ENCODE measurements at regions not wholly inside any gene's neighbourhood (a gene's known extent, or its start where the extent isn't known, plus 50 kb on each side); places are given as distances from the start of the nearest gene placed in this dataset.

DNA sequence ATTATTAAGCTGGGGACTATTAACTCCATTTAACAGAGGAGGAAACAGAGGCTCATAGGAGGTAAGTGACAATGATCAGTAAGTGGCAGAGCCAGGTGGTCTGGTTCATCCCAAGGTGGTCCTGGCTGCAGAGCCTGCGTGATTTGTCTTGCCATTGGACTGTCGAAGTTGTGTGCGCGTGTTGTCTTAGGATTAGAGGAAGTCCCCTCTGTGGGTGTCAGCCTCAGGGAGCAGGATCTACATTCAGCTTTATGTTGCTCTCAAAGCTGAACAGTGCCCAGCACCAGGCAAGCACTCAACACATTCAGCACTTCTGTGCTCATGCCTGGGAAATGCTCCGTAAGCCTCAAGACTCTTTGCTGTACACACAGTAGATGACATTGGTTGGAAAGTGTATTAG lies 139.5 kb downstream of the HERPUD2 start:
- no peak for TF ChIP-seq POLR2A (IDR thresholded peaks at IDR 0.05; ENCODE audit: extremely low read depth, insufficient read length)
- TF ChIP-seq, protein P1, sequence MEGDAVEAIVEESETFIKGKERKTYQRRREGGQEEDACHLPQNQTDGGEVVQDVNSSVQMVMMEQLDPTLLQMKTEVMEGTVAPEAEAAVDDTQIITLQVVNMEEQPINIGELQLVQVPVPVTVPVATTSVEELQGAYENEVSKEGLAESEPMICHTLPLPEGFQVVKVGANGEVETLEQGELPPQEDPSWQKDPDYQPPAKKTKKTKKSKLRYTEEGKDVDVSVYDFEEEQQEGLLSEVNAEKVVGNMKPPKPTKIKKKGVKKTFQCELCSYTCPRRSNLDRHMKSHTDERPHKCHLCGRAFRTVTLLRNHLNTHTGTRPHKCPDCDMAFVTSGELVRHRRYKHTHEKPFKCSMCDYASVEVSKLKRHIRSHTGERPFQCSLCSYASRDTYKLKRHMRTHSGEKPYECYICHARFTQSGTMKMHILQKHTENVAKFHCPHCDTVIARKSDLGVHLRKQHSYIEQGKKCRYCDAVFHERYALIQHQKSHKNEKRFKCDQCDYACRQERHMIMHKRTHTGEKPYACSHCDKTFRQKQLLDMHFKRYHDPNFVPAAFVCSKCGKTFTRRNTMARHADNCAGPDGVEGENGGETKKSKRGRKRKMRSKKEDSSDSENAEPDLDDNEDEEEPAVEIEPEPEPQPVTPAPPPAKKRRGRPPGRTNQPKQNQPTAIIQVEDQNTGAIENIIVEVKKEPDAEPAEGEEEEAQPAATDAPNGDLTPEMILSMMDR (IDR thresholded peaks at IDR 0.05; ENCODE audit: low read depth, low read length): no peak
- TF ChIP-seq, protein P2, sequence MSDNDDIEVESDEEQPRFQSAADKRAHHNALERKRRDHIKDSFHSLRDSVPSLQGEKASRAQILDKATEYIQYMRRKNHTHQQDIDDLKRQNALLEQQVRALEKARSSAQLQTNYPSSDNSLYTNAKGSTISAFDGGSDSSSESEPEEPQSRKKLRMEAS (IDR thresholded peaks at IDR 0.05; ENCODE audit: low read depth, low read length): no peak

Data from NB4 (cell line).